Prostate gland (tissue), 2 donors: ENCODE measurements at regions not wholly inside any gene's neighbourhood (a gene's known extent, or its start where the extent isn't known, plus 50 kb on each side); places are given as distances from the start of the nearest gene placed in this dataset.

Experiments used
- DNase-seq: peaks from one replicate; pipeline ENCODE4 v3.0.0-alpha.2; 2019; ENCODE audit warnings: low spot score
- H3K27ac ChIP-seq, 2 donors: fragments of 200-600 bp; sonication (generic); 2 replicates each; pipeline ENCODE4 v1.5.1; 2017 to 2019
- H3K27me3 ChIP-seq: fragments of 200-600 bp; sonication (generic); replicated peaks from 2 replicates; pipeline ENCODE4 v1.5.1; 2019; ENCODE audit not compliant: insufficient read depth
- H3K36me3 ChIP-seq, 2 donors: fragments of 200-600 bp; sonication (generic); 1 replicate in 1 of 2; 2 replicates in 1 of 2; pipeline versions ENCODE4 v1.5.1 to v1.8.1; 2017 to 2019
- H3K4me1 ChIP-seq: fragments of 200-600 bp; sonication (generic); replicated peaks from 2 replicates; pipeline ENCODE4 v1.5.1; 2019
- H3K4me3 ChIP-seq, 2 donors: fragments of 200-600 bp; sonication (generic); 2 replicates each; pipeline ENCODE4 v1.5.1; 2017 to 2019
- H3K9me3 ChIP-seq: fragments of 200-600 bp; sonication (generic); 2 replicates; pipeline ENCODE4 v1.5.1; 2017
- POLR2A ChIP-seq: fragments of 450-650 bp; IDR thresholded peaks from one replicate; pipeline ENCODE4 v1.6.1; 2016; ENCODE audit warnings: antibody characterized with exemption, mild to moderate bottlenecking
- POLR2AphosphoS5 ChIP-seq: sonication (generic); formaldehyde crosslinking; IDR thresholded peaks from one replicate; pipeline ENCODE4 v1.6.1; 2017; ENCODE audit warnings: antibody characterized with exemption
- WGBS: methylation state at CpG from one replicate; pipeline ENCODE4 v1.1.5; 2018; 5-methylcytosine and 5-hydroxymethylcytosine counted together
- intact Hi-C: fragments of 100-400 bp; cut with DNase I; formaldehyde crosslinking; loops from one replicate; pipeline ENCODE4 v1.14.2; 2022
- TF ChIP-seq, protein P1 (sequence below), 4 experiments: fragments of 200-600 bp in 2 of 4; fragments of 450-650 bp in 2 of 4; sonication (generic) in 2 of 4; IDR thresholded peaks; 1 replicate in 3 of 4; 2 replicates in 1 of 4; pipeline ENCODE4 v1.5.1; 2016 to 2019; ENCODE audit warnings: antibody characterized with exemption in 4 of 4, mild to moderate bottlenecking in 2 of 4, moderate library complexity in 2 of 4

DNA sequence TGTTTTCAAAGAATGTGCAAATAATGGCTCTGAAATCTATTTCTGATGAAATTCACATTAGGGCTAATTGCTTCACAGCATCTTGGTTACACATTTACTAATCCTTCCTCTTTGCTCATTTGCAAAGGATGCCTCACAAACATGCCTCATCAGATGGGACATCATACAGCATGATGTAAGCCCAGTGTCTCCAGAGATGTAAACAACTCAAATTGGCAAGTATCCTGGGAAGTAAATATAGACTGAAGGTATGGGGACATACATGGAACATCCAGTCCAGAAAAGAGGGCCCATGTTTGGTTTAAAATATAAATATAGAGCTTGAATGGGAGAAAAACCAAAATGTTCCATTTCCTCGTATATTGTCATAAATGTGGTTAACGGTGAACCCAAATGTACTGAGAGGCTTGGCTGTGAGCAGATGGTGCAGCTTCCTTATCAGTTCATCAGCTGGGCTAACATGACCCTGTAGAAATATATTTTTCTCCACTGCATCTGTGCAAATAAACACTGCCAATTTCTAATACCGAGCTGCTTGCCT is 142.9 kb upstream of the NUDT7 start:
- H3K4me1 ChIP-seq = no peaks in the 10 kb centered on the region
- 11% methylated on average over 3 of the region's 3 CpGs for WGBS
- H3K27me3 ChIP-seq = no peaks in the 10 kb centered on the region
- TF ChIP-seq POLR2AphosphoS5 (no peak), POLR2A (no peak)
- TF ChIP-seq, protein P1, sequence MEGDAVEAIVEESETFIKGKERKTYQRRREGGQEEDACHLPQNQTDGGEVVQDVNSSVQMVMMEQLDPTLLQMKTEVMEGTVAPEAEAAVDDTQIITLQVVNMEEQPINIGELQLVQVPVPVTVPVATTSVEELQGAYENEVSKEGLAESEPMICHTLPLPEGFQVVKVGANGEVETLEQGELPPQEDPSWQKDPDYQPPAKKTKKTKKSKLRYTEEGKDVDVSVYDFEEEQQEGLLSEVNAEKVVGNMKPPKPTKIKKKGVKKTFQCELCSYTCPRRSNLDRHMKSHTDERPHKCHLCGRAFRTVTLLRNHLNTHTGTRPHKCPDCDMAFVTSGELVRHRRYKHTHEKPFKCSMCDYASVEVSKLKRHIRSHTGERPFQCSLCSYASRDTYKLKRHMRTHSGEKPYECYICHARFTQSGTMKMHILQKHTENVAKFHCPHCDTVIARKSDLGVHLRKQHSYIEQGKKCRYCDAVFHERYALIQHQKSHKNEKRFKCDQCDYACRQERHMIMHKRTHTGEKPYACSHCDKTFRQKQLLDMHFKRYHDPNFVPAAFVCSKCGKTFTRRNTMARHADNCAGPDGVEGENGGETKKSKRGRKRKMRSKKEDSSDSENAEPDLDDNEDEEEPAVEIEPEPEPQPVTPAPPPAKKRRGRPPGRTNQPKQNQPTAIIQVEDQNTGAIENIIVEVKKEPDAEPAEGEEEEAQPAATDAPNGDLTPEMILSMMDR (IDR thresholded peaks at IDR 0.05) = no peak
- no peak overlapping the region for H3K4me3 ChIP-seq
- H3K9me3 ChIP-seq = no peaks in the 10 kb centered on the region
- intact Hi-C loops = no loop called here
- no peak overlapping the region for H3K27ac ChIP-seq
- H3K36me3 ChIP-seq = no peaks in the 10 kb centered on the region
- DNase-seq = no peak

DNA sequence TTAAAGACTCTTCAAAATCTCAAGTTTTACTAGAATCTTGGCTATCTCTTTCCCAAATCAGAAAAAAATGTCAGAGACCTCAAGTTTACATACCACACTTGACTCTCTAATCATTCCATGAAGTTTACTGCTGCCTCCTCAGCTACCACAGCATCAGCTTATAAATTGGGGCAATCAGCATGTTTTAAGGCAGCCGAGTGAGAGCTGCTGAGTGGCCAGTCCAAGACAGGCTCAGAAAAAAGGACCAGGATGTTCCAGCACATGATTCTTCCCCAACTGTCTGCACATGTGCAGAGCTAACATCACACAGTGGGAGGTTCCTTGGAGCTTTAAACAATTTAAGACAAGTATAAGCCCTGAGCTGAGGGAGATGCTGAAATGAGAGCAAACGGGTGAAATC is 140.6 kb upstream of the NUDT7 start:
- Histone ChIP-seq H3K9me3 (no peaks in the 10 kb centered on the region), H3K27me3 (no peaks in the 10 kb centered on the region), H3K36me3 (no peaks in the 10 kb centered on the region), H3K27ac (no peak overlapping the region), H3K4me3 (no peak overlapping the region), H3K4me1 (no peaks in the 10 kb centered on the region)
- intact Hi-C loops = no loop called here
- WGBS = 43% methylated on average over 2 of the region's 2 CpGs
- DNase-seq = no peak
- TF ChIP-seq POLR2AphosphoS5 (no peak), POLR2A (no peak)
- TF ChIP-seq, protein P1 (IDR thresholded peaks at IDR 0.05) = no peak

DNA sequence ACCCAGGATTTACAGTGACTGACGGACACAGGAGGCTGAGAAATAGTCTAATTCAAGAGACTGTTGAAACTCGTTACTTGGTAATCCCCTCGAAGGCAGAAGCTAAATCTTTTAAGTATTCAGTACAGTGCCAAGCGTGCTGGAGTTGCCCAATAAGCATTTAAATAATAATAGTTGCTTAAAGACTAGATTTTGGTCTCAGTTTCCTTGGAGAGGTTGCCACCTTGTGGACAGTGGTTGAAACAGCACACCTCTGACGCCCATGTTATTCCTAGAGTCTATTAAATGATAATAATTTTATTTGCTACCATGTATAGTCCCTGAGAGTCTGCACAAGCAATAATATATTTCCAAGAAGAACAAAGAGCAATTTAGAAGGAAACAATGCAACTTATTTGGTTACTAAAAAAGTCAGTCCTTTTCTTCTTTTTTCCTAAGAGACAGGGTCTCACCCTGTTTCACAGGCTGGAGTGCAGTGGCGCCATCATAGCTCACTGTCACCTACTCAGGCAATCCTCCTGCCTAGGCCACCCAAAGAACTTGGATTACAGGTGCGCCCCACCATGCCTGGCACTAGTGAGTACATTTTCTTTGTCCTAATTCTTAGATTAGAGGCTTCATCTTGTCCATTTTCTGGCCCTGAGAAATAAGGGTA is 138.0 kb upstream of the NUDT7 start:
- Histone ChIP-seq H3K4me3 (no peak overlapping the region), H3K9me3 (no peaks in the 10 kb centered on the region), H3K27me3 (no peaks in the 10 kb centered on the region), H3K4me1 (no peaks in the 10 kb centered on the region), H3K27ac (no peak overlapping the region), H3K36me3 (no peaks in the 10 kb centered on the region)
- WGBS = 40% methylated on average over 7 of the region's 7 CpGs
- DNase-seq = peak; percentile 44
- TF ChIP-seq, protein P1 (IDR thresholded peaks at IDR 0.05) = peak; percentile 86 to 95 (median 90)
- no peak for TF ChIP-seq POLR2A
- intact Hi-C loops = no loop called here

DNA sequence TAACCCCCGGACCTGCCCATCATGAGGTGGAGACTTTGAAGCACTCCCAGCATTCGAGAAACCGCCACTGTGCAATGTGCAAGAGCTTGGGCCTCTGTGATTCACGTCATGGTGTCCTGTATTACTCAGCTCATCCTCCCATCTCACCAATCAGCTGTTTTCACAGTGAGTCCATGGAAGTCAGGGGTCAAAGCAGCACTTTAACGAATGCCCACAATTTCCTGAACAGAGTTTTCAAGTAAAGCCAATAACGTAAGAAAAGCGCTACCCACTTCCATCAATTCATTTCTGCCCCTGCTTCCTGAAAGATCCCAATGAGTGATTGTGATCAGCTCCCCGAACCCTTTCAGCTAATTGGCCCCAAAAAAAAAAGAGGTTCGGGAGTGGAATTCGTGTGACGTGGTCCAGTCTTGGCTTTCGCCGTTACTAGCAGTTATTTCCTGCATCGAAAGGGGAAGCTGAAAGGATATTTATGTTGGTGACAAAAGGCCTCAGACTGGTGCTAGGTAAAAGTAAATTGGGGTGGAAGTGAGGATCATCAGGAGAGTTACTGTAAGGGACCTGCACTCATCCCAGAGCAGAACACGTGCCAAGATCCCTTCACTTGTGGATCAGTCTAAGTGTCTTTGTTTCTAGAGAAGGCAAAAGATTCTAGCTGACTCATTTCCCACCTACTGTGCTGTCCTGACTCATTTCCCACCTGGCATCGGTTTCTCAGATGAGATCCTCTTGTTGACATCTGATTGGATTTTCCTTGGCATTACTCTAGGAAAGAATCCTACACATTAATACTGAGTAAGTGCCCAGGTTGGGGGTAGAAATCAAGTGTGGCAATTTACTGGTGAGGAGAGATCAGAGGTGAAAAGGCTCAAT is 136.7 kb upstream of the NUDT7 start:
- Histone ChIP-seq H3K9me3 (no peaks in the 10 kb centered on the region), H3K4me3 (no peak overlapping the region), H3K36me3 (no peaks in the 10 kb centered on the region), H3K4me1 (no peaks in the 10 kb centered on the region), H3K27me3 (no peaks in the 10 kb centered on the region), H3K27ac (no peak overlapping the region)
- intact Hi-C loops = loop anchor here (1.0 kb wide), 1 partner anchor 349 kb away; no protein-coding TSS in a partner anchor
- DNase-seq = no peak
- WGBS = 75% methylated on average over 16 of the region's 16 CpGs
- TF ChIP-seq POLR2A = no peak
- TF ChIP-seq, protein P1 (IDR thresholded peaks at IDR 0.05) = no peak
